ENCODE measurements at regions not wholly inside any gene's neighbourhood (a gene's known extent, or its start where the extent isn't known, plus 50 kb on each side); places are given as distances from the start of the nearest gene placed in this dataset.

DNA sequence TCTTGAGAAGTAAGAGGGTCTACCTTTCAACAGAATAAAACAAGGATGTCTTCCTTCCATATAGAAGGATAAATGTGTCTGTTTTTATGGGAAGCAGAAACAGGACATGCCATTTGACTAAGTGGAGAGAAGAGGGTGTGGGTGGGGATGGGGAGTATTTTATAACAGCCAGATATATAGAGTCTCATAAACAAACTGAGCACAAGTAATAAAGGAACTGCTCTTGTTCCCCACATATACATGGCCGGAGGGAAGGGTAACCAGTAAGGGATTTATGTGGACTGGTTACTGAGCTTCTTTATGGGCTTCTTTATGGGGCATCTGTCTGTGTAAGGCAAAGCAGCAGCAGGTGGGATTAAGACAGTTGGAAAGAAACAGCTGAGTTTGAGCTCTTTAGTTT is 558.1 kb downstream of the REEP3 start:
- Histone ChIP-seq H3K9ac (ENCODE audit: low read length in 2 of 2) (no peak overlapping the region), H3K36me3 (ENCODE audit: control insufficient read depth in 2 of 2, insufficient read depth in 2 of 2, low read length in 2 of 2) (no peaks in the 10 kb centered on the region), H3K4me1 (ENCODE audit: control insufficient read depth, insufficient read depth, low read length) (no peaks in the 10 kb centered on the region), H3K9me3 (ENCODE audit: control insufficient read depth in 2 of 2, low read length in 2 of 2) (no peaks in the 10 kb centered on the region), H3K27me3 (ENCODE audit: control insufficient read depth in 1 of 2, insufficient read depth in 2 of 2, low read length in 2 of 2) (no peaks in the 10 kb centered on the region), H3K4me3 (ENCODE audit: low read length in 2 of 2) (no peak overlapping the region), H3K27ac (ENCODE audit: low read length) (no peak overlapping the region)

DNA sequence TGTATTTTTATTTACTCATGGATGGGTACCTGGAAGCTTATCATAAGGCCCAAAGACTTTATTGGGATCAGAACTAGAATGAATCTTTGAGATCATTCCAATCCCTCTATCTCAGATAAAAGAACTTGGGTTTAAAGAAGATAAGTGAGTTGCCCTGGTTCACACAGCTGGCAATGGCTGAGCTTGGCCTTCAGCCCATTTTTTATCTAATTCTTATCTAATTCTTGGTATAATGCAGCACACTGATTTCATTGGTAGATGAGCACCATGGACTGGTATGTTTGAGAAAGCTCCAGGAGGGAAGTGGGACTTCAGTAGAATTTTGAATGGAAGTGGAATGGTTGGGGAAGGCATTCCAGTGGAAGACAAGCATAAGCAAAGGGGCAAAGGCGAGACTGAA is 558.9 kb downstream of the REEP3 start:
- Histone ChIP-seq H3K27ac (ENCODE audit: low read length) (no peak overlapping the region), H3K27me3 (ENCODE audit: control insufficient read depth in 1 of 2, insufficient read depth in 2 of 2, low read length in 2 of 2) (no peaks in the 10 kb centered on the region), H3K4me3 (ENCODE audit: low read length in 2 of 2) (no peak overlapping the region), H3K9ac (ENCODE audit: low read length in 2 of 2) (no peak overlapping the region), H3K9me3 (ENCODE audit: control insufficient read depth in 2 of 2, low read length in 2 of 2) (no peaks in the 10 kb centered on the region), H3K4me1 (ENCODE audit: control insufficient read depth, insufficient read depth, low read length) (no peaks in the 10 kb centered on the region), H3K36me3 (ENCODE audit: control insufficient read depth in 2 of 2, insufficient read depth in 2 of 2, low read length in 2 of 2) (no peaks in the 10 kb centered on the region)

DNA sequence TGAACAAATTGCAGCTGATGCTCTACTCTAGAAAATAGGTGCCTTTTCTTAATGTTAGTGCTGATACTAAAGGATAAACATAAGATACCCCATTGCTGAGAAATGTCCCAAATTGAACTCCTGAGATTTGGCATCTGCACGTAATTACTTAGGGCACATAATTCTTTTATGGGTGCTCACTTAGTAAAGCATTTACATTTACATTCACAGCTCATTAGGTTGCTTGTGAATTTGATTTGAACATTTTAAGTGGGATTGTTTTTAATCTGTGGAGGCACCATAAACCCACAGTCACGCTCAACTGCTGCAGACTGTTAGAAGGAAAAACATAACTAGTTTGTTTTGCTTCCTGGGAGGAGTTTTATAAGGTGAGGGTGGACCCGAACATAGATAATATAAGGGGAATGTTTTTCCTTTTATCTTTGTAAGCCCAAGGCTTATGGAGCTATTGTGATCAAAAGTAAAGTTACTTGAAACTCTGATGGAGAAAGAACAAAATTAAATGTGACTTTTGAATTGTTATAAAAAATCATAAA is 560.8 kb downstream of the REEP3 start:
- H3K9me3 ChIP-seq (ENCODE audit: control insufficient read depth in 2 of 2, low read length in 2 of 2), result no peaks in the 10 kb centered on the region
- no peak overlapping the region for H3K9ac ChIP-seq (ENCODE audit: low read length in 2 of 2)
- H3K27ac ChIP-seq (ENCODE audit: low read length), result no peak overlapping the region
- no peak overlapping the region for H3K4me3 ChIP-seq (ENCODE audit: low read length in 2 of 2)
- H3K4me1 ChIP-seq (ENCODE audit: control insufficient read depth, insufficient read depth, low read length), result no peaks in the 10 kb centered on the region
- H3K36me3 ChIP-seq (ENCODE audit: control insufficient read depth in 2 of 2, insufficient read depth in 2 of 2, low read length in 2 of 2), result no peaks in the 10 kb centered on the region
- H3K27me3 ChIP-seq (ENCODE audit: control insufficient read depth in 1 of 2, insufficient read depth in 2 of 2, low read length in 2 of 2), result no peaks in the 10 kb centered on the region

DNA sequence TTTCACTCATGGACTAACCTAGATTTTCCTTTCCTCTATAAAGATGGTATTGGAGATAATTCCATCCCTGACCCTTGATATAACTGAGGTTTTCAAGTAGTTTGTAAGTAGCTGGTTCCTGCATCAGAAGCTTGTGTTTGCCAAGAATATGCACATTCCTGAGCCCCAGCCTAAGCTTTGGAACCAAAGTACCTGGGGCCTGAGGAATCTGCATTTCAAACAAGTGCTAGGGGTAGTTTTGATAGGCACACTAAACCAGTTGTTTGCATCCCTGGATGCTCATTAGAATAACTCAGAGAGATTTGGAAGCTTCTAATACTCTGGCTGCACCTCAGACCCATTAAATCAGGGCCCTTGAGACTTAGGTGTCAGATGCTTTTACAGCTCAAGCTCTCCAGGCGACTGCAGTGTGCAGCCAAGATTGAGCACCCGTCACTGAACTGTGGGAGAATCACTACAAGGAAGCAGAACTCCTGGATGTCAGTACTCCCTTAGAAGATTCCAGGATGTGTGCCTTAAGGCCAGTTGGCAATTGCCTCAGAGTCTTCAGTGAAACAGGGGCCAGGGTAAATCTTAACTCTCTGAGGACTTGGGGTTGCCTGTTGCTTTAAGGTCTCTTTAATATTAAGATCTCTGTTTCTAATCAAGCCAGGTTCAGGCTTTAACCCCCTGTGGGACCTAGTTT is 565.0 kb downstream of the REEP3 start:
- H3K27me3 ChIP-seq (ENCODE audit: control insufficient read depth in 1 of 2, insufficient read depth in 2 of 2, low read length in 2 of 2), result no peaks in the 10 kb centered on the region

DNA sequence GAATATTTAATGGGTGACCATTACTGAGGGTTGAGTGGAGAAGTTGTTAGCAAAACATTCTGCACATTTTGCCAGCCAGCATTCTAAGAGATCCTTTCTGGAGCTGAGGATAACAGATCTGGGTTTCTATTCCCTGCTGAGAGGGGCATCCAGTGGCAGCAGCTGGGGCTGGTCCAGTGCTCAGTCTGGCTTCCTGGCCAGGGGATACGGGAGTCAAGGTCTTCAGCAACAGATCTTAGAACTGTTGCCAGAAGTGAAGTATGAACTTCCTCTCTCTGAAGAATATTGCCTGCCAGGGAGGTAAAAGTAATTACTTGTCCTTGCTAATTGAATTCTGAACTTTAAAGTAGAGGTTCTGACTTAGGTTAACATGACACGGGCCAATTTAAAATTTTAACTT is 568.4 kb downstream of the REEP3 start:
- no peaks in the 10 kb centered on the region for H3K9me3 ChIP-seq (ENCODE audit: control insufficient read depth in 2 of 2, low read length in 2 of 2)
- no peaks in the 10 kb centered on the region for H3K27me3 ChIP-seq (ENCODE audit: control insufficient read depth in 1 of 2, insufficient read depth in 2 of 2, low read length in 2 of 2)
- no peak overlapping the region for H3K4me3 ChIP-seq (ENCODE audit: low read length in 2 of 2)
- H3K4me1 ChIP-seq (ENCODE audit: control insufficient read depth, insufficient read depth, low read length), result no peaks in the 10 kb centered on the region
- no peak overlapping the region for H3K27ac ChIP-seq (ENCODE audit: low read length)
- no peak overlapping the region for H3K9ac ChIP-seq (ENCODE audit: low read length in 2 of 2)
- no peaks in the 10 kb centered on the region for H3K36me3 ChIP-seq (ENCODE audit: control insufficient read depth in 2 of 2, insufficient read depth in 2 of 2, low read length in 2 of 2)

More for the DNA sequence above, 565.0 kb downstream of the REEP3 start:
- Histone ChIP-seq H3K36me3 (ENCODE audit: control insufficient read depth in 2 of 2, insufficient read depth in 2 of 2, low read length in 2 of 2) (no peaks in the 10 kb centered on the region), H3K4me3 (ENCODE audit: low read length in 2 of 2) (no peak overlapping the region), H3K4me1 (ENCODE audit: control insufficient read depth, insufficient read depth, low read length) (no peaks in the 10 kb centered on the region), H3K9ac (ENCODE audit: low read length in 2 of 2) (no peak overlapping the region), H3K9me3 (ENCODE audit: control insufficient read depth in 2 of 2, low read length in 2 of 2) (no peaks in the 10 kb centered on the region), H3K27ac (ENCODE audit: low read length) (no peak overlapping the region)

DNA sequence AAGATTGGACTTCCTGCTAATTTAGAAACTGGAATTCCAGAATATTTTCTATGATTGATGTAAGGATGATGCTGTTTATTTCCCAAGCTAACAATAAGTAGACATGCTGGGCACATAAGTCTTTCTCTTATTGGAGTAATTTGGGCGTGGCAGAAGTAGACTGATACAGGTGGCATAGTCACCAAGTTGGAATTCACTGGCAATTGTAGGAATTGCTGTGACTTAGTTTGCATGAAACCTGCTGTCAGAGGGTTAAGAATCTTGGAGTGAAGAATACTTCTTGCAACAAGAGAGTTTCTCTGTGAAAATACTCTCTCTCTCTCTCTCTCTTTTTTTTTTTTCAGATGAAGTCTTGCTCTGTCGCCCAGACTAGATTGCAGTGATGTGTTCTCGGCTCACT is 569.7 kb downstream of the REEP3 start:
- Histone ChIP-seq H3K36me3 (ENCODE audit: control insufficient read depth in 2 of 2, insufficient read depth in 2 of 2, low read length in 2 of 2) (no peaks in the 10 kb centered on the region), H3K27ac (ENCODE audit: low read length) (no peak overlapping the region), H3K9ac (ENCODE audit: low read length in 2 of 2) (no peak overlapping the region), H3K27me3 (ENCODE audit: control insufficient read depth in 1 of 2, insufficient read depth in 2 of 2, low read length in 2 of 2) (no peaks in the 10 kb centered on the region), H3K4me1 (ENCODE audit: control insufficient read depth, insufficient read depth, low read length) (no peaks in the 10 kb centered on the region), H3K9me3 (ENCODE audit: control insufficient read depth in 2 of 2, low read length in 2 of 2) (no peaks in the 10 kb centered on the region), H3K4me3 (ENCODE audit: low read length in 2 of 2) (no peak overlapping the region)

DNA sequence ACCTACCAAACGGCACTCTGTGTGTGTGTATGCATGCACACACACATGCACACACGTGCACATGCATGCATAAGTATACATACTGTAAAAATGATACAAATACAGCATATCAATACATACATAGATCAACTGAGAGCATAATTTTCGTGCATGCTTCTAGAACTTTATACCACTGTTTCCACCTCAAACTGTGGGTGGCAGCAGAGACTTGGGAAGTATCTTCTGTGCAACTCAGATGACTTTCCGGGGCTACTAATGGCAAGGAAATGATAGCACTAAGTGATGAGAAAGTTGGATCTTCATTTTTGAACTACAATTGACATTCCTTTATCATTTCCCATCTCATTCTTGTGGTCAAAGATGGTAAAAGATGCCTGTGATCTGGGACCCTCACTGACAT is 570.7 kb downstream of the REEP3 start:
- Histone ChIP-seq H3K27me3 (ENCODE audit: control insufficient read depth in 1 of 2, insufficient read depth in 2 of 2, low read length in 2 of 2) (no peaks in the 10 kb centered on the region), H3K9ac (ENCODE audit: low read length in 2 of 2) (no peak overlapping the region), H3K9me3 (ENCODE audit: control insufficient read depth in 2 of 2, low read length in 2 of 2) (no peaks in the 10 kb centered on the region), H3K4me1 (ENCODE audit: control insufficient read depth, insufficient read depth, low read length) (no peaks in the 10 kb centered on the region), H3K4me3 (ENCODE audit: low read length in 2 of 2) (no peak overlapping the region), H3K36me3 (ENCODE audit: control insufficient read depth in 2 of 2, insufficient read depth in 2 of 2, low read length in 2 of 2) (no peaks in the 10 kb centered on the region), H3K27ac (ENCODE audit: low read length) (no peak overlapping the region)

DNA sequence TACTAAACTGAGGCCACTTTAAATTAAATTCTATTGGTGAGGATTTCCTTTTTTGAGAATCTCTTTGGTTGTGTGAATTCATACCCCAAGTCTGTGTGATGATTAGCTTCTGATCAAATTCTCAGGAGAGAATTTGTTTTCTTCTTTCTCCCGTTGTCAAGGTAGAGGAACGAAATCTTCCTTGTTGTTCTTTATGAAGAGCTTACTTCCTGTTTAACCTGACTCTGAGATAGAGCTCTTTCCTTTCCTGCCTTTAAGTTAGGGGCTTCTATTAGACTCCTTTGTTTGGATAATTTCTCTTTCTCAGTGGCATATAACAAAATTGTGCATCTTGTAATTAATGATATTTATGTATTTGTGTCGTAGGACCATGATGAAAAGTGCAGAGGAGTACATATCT is 572.1 kb downstream of the REEP3 start:
- no peaks in the 10 kb centered on the region for H3K36me3 ChIP-seq (ENCODE audit: control insufficient read depth in 2 of 2, insufficient read depth in 2 of 2, low read length in 2 of 2)
- no peak overlapping the region for H3K4me3 ChIP-seq (ENCODE audit: low read length in 2 of 2)
- no peaks in the 10 kb centered on the region for H3K9me3 ChIP-seq (ENCODE audit: control insufficient read depth in 2 of 2, low read length in 2 of 2)
- H3K27me3 ChIP-seq (ENCODE audit: control insufficient read depth in 1 of 2, insufficient read depth in 2 of 2, low read length in 2 of 2), result no peaks in the 10 kb centered on the region
- H3K4me1 ChIP-seq (ENCODE audit: control insufficient read depth, insufficient read depth, low read length), result no peaks in the 10 kb centered on the region
- H3K27ac ChIP-seq (ENCODE audit: low read length), result no peak overlapping the region
- H3K9ac ChIP-seq (ENCODE audit: low read length in 2 of 2), result no peak overlapping the region

DNA sequence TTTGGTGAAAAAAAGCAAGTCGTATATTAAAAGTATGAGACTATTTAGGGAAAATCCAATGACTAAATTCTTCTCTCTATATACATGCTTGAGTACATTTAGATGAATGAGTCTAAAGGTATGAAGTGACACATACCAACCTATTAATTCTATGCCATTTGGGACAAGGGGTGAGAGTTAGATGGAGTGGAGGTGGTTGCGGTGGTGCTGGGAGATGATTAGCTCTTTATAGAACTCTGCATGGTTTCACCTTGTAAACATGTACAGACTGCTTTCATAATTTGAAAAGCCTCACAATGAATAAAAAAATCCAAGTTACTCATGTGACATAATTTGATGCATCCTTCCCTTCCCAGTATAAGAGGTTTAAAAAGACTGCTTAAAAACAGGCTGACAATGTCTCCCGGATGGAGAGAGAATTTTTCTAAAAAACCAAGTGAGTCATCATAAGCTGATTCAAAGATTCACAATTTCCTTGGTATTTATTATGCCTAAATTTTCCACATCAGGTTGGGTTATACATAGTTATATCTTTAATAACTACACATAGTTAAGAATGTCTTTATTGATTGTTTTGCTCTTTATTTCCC is 572.8 kb downstream of the REEP3 start:
- Histone ChIP-seq H3K36me3 (ENCODE audit: control insufficient read depth in 2 of 2, insufficient read depth in 2 of 2, low read length in 2 of 2) (no peaks in the 10 kb centered on the region), H3K4me3 (ENCODE audit: low read length in 2 of 2) (no peak overlapping the region), H3K4me1 (ENCODE audit: control insufficient read depth, insufficient read depth, low read length) (no peaks in the 10 kb centered on the region), H3K27me3 (ENCODE audit: control insufficient read depth in 1 of 2, insufficient read depth in 2 of 2, low read length in 2 of 2) (no peaks in the 10 kb centered on the region), H3K9ac (ENCODE audit: low read length in 2 of 2) (no peak overlapping the region), H3K9me3 (ENCODE audit: control insufficient read depth in 2 of 2, low read length in 2 of 2) (no peaks in the 10 kb centered on the region), H3K27ac (ENCODE audit: low read length) (no peak overlapping the region)

DNA sequence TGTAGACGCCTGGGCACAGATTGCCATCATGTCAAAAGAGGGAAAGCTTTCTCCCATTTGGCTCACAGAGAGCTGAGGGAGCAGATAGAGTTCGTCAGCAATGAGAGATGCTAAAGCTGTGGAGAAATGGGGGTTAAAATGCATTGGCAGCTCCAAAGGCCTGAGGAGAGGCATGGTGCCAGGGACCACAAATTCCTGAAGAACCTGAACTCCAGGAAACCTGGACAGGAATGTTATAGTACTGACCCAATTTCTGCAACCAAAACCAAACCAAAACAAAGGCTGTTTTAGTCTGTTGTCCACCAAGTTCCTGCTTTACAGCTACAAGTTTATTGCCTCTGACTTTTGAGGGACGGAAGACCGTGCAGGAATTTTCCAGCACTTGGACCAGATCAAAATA is 575.7 kb downstream of the REEP3 start:
- Histone ChIP-seq H3K9me3 (ENCODE audit: control insufficient read depth in 2 of 2, low read length in 2 of 2) (no peaks in the 10 kb centered on the region), H3K4me3 (ENCODE audit: low read length in 2 of 2) (no peak overlapping the region), H3K27ac (ENCODE audit: low read length) (no peak overlapping the region), H3K9ac (ENCODE audit: low read length in 2 of 2) (no peak overlapping the region), H3K36me3 (ENCODE audit: control insufficient read depth in 2 of 2, insufficient read depth in 2 of 2, low read length in 2 of 2) (no peaks in the 10 kb centered on the region), H3K4me1 (ENCODE audit: control insufficient read depth, insufficient read depth, low read length) (no peaks in the 10 kb centered on the region), H3K27me3 (ENCODE audit: control insufficient read depth in 1 of 2, insufficient read depth in 2 of 2, low read length in 2 of 2) (no peaks in the 10 kb centered on the region)

DNA sequence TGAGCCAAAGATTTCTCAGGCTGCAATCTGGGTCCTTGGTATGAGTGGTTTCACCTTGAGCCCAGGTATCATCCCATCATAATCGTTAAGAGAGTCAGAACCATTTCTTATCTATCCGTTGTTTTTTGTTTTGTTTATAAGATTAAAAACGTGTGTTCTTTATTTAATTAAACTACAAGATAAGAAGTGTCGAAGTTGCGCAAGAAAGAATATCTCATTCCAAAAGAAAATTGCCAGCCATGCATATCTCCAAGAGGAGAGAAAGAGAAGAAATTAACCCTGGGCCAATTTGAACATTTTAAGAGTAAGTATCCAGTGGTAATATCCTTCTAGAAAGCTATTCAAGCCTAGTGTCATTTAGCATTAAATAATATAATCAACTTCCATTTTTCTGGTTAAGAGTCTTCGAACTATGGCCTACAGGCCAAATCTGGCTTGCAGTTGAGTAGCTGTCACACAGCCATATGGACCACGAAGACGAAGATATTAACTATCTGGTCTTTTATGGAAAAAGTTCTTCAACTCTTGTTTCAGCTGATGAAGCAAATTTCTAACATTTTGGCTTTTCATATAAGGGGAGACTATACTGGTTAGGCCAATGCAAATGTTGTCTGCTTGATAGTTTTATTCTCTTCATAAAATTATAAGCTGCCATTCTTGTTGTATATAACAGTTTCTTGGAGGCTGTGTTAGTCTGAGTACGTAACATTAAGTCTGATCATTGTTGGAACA is 576.4 kb downstream of the REEP3 start:
- H3K4me1 ChIP-seq (ENCODE audit: control insufficient read depth, insufficient read depth, low read length), result no peaks in the 10 kb centered on the region
- H3K4me3 ChIP-seq (ENCODE audit: low read length in 2 of 2), result no peak overlapping the region
- H3K36me3 ChIP-seq (ENCODE audit: control insufficient read depth in 2 of 2, insufficient read depth in 2 of 2, low read length in 2 of 2), result no peaks in the 10 kb centered on the region
- no peak overlapping the region for H3K27ac ChIP-seq (ENCODE audit: low read length)
- H3K27me3 ChIP-seq (ENCODE audit: control insufficient read depth in 1 of 2, insufficient read depth in 2 of 2, low read length in 2 of 2), result no peaks in the 10 kb centered on the region
- H3K9me3 ChIP-seq (ENCODE audit: control insufficient read depth in 2 of 2, low read length in 2 of 2), result no peaks in the 10 kb centered on the region
- no peak overlapping the region for H3K9ac ChIP-seq (ENCODE audit: low read length in 2 of 2)

Measured in stomach smooth muscle (tissue), 2 donors.